ENCODE measurements at regions not wholly inside any gene's neighbourhood (a gene's known extent, or its start where the extent isn't known, plus 50 kb on each side); places are given as distances from the start of the nearest gene placed in this dataset.
"Not testable (repeated sequence)": the region's sequence is repeated elsewhere in the genome, so short reads cannot be mapped to it uniquely, and the experiment has no call there.

- Histone ChIP-seq H2BK12ac (ENCODE audit: low read length) (no peak overlapping the region), H4K91ac (ENCODE audit: low read depth, low read length) (no peak overlapping the region), H2BK5ac (ENCODE audit: low read depth, low read length, poor library complexity) (no peak overlapping the region), H3K4me3 (ENCODE audit: low read depth, low read length) (no peak overlapping the region), H3K36me3 (ENCODE audit: control insufficient read depth in 1 of 2, insufficient read depth in 2 of 2, low read length in 2 of 2) (no peaks in the 10 kb centered on the region), H2BK120ac (ENCODE audit: insufficient read depth, low read length, poor library complexity) (no peak overlapping the region), H3K9ac (ENCODE audit: low read length) (no peak overlapping the region), H4K8ac (ENCODE audit: low read depth, low read length) (no peak overlapping the region), H3K4me2 (ENCODE audit: low read length) (no peak overlapping the region), H2AFZ (ENCODE audit: insufficient read depth, low read length, poor library complexity) (no peak overlapping the region), H3K4ac (ENCODE audit: low read depth, low read length) (no peak overlapping the region), H3K79me2 (ENCODE audit: control insufficient read depth, insufficient read depth, low read length, poor library complexity) (no peaks in the 10 kb centered on the region), H4K12ac (ENCODE audit: low read depth, low read length) (no peak overlapping the region), H3K9me3 (ENCODE audit: insufficient read depth, low read depth, low read length) (no peaks in the 10 kb centered on the region), H3K14ac (ENCODE audit: low read length) (no peak overlapping the region), H3K23ac (ENCODE audit: low read length) (no peak overlapping the region), H2AK5ac (ENCODE audit: low read length) (no peak overlapping the region), H3K79me1 (ENCODE audit: low read length) (no peaks in the 10 kb centered on the region), H3K27me3 (ENCODE audit: insufficient read depth, low read length) (no peaks in the 10 kb centered on the region), H3K4me1 (ENCODE audit: control insufficient read depth in 1 of 2, insufficient read depth in 2 of 2, low read length in 2 of 2) (no peaks in the 10 kb centered on the region), H3K18ac (ENCODE audit: low read length) (no peak overlapping the region), H3K27ac (ENCODE audit: low read depth, low read length) (no peak overlapping the region)
- DNase-seq, result no peak
- no CpG with 5 or more reads among the region's 1 CpG for WGBS (ENCODE audit: extremely low coverage, insufficient coverage, insufficient read length)
Measured at GRCh38 chrX:122626871-122627270, 557.2 kb upstream of the GRIA3 start.

- no peaks in the 10 kb centered on the region for H3K27me3 ChIP-seq (ENCODE audit: insufficient read depth, low read length)
- no CpG with 5 or more reads among the region's 2 CpGs for WGBS (ENCODE audit: extremely low coverage, insufficient coverage, insufficient read length)
Measured at GRCh38 chrX:122641136-122641535, 542.9 kb upstream of the GRIA3 start.

DNA sequence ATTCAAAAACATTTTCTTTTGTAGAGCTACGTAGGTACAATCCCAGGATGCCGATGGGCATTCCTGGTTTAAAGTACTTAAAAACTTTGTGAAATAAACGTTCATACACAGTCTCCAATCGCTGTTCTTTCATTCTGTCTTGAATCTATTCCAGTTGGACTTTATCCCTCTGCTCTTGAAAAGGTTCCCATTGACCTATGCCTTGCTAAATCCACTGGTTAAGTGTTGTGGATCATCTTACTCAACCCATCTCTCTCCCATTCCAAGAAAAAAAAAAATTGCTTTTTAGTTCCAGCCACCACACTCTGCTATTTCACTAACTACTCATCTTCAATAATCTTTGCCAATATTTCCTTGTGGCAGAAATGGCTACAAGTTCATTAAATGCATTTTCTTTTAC, 542.3 kb upstream of the GRIA3 start:
- Histone ChIP-seq H4K8ac (ENCODE audit: low read depth, low read length) (no peak overlapping the region), H3K4me1 (ENCODE audit: control insufficient read depth in 1 of 2, insufficient read depth in 2 of 2, low read length in 2 of 2) (no peaks in the 10 kb centered on the region), H3K79me2 (ENCODE audit: control insufficient read depth, insufficient read depth, low read length, poor library complexity) (no peaks in the 10 kb centered on the region), H3K79me1 (ENCODE audit: low read length) (no peaks in the 10 kb centered on the region), H3K27ac (ENCODE audit: low read depth, low read length) (no peak overlapping the region), H4K91ac (ENCODE audit: low read depth, low read length) (no peak overlapping the region), H3K9me3 (ENCODE audit: insufficient read depth, low read depth, low read length) (no peaks in the 10 kb centered on the region), H3K23ac (ENCODE audit: low read length) (no peak overlapping the region), H3K18ac (ENCODE audit: low read length) (no peak overlapping the region), H3K4ac (ENCODE audit: low read depth, low read length) (no peak overlapping the region), H3K27me3 (ENCODE audit: insufficient read depth, low read length) (no peaks in the 10 kb centered on the region), H3K14ac (ENCODE audit: low read length) (no peak overlapping the region), H3K9ac (ENCODE audit: low read length) (no peak overlapping the region), H2AK5ac (ENCODE audit: low read length) (no peak overlapping the region), H2BK12ac (ENCODE audit: low read length) (no peak overlapping the region), H2BK5ac (ENCODE audit: low read depth, low read length, poor library complexity) (no peak overlapping the region), H4K12ac (ENCODE audit: low read depth, low read length) (no peak overlapping the region), H3K4me2 (ENCODE audit: low read length) (no peak overlapping the region), H3K4me3 (ENCODE audit: low read depth, low read length) (no peak overlapping the region), H3K36me3 (ENCODE audit: control insufficient read depth in 1 of 2, insufficient read depth in 2 of 2, low read length in 2 of 2) (no peaks in the 10 kb centered on the region), H2AFZ (ENCODE audit: insufficient read depth, low read length, poor library complexity) (no peak overlapping the region), H2BK120ac (ENCODE audit: insufficient read depth, low read length, poor library complexity) (no peak overlapping the region)
- WGBS (ENCODE audit: extremely low coverage, insufficient coverage, insufficient read length), result no CpG with 5 or more reads among the region's 4 CpGs
- peak in 1 of 2 donors; percentile 41 for DNase-seq

More at GRCh38 chrX:122641136-122641535, 542.9 kb upstream of the GRIA3 start:
- H3K4me2 ChIP-seq (ENCODE audit: low read length), result no peak overlapping the region
- H2AK5ac ChIP-seq (ENCODE audit: low read length), result no peak overlapping the region
- H2BK120ac ChIP-seq (ENCODE audit: insufficient read depth, low read length, poor library complexity), result no peak overlapping the region
- H4K91ac ChIP-seq (ENCODE audit: low read depth, low read length), result no peak overlapping the region
- peak in 1 of 2 donors; percentile 18 for DNase-seq
- no peaks in the 10 kb centered on the region for H3K36me3 ChIP-seq (ENCODE audit: control insufficient read depth in 1 of 2, insufficient read depth in 2 of 2, low read length in 2 of 2)
- no peak overlapping the region for H3K27ac ChIP-seq (ENCODE audit: low read depth, low read length)
- H3K23ac ChIP-seq (ENCODE audit: low read length), result no peak overlapping the region
- H2BK12ac ChIP-seq (ENCODE audit: low read length), result no peak overlapping the region
- no peak overlapping the region for H2AFZ ChIP-seq (ENCODE audit: insufficient read depth, low read length, poor library complexity)
- H3K4me1 ChIP-seq (ENCODE audit: control insufficient read depth in 1 of 2, insufficient read depth in 2 of 2, low read length in 2 of 2), result no peaks in the 10 kb centered on the region
- no peaks in the 10 kb centered on the region for H3K9me3 ChIP-seq (ENCODE audit: insufficient read depth, low read depth, low read length)
- H3K9ac ChIP-seq (ENCODE audit: low read length), result no peak overlapping the region
- H3K14ac ChIP-seq (ENCODE audit: low read length), result no peak overlapping the region
- H3K18ac ChIP-seq (ENCODE audit: low read length), result no peak overlapping the region
- no peak overlapping the region for H3K4ac ChIP-seq (ENCODE audit: low read depth, low read length)
- H4K12ac ChIP-seq (ENCODE audit: low read depth, low read length), result no peak overlapping the region
- no peak overlapping the region for H3K4me3 ChIP-seq (ENCODE audit: low read depth, low read length)
- no peaks in the 10 kb centered on the region for H3K79me2 ChIP-seq (ENCODE audit: control insufficient read depth, insufficient read depth, low read length, poor library complexity)
- H3K79me1 ChIP-seq (ENCODE audit: low read length), result no peaks in the 10 kb centered on the region
- no peak overlapping the region for H4K8ac ChIP-seq (ENCODE audit: low read depth, low read length)
- H2BK5ac ChIP-seq (ENCODE audit: low read depth, low read length, poor library complexity), result no peak overlapping the region

GRCh38 chrX:122655256-122655655, 528.8 kb upstream of the GRIA3 start:
- WGBS (ENCODE audit: extremely low coverage, insufficient coverage, insufficient read length), result no CpG with 5 or more reads among the region's 16 CpGs
- H4K91ac ChIP-seq (ENCODE audit: low read depth, low read length); H3K27me3 ChIP-seq (ENCODE audit: insufficient read depth, low read length); DNase-seq; H2AK5ac ChIP-seq (ENCODE audit: low read length); H2BK120ac ChIP-seq (ENCODE audit: insufficient read depth, low read length, poor library complexity); H3K4ac ChIP-seq (ENCODE audit: low read depth, low read length); H3K79me1 ChIP-seq (ENCODE audit: low read length); H2BK5ac ChIP-seq (ENCODE audit: low read depth, low read length, poor library complexity); H3K4me1 ChIP-seq (ENCODE audit: control insufficient read depth in 1 of 2, insufficient read depth in 2 of 2, low read length in 2 of 2); H3K4me2 ChIP-seq (ENCODE audit: low read length); H3K14ac ChIP-seq (ENCODE audit: low read length); H2AFZ ChIP-seq (ENCODE audit: insufficient read depth, low read length, poor library complexity); H3K9ac ChIP-seq (ENCODE audit: low read length); H3K23ac ChIP-seq (ENCODE audit: low read length); H4K8ac ChIP-seq (ENCODE audit: low read depth, low read length); H3K9me3 ChIP-seq (ENCODE audit: insufficient read depth, low read depth, low read length); H2BK12ac ChIP-seq (ENCODE audit: low read length); H3K4me3 ChIP-seq (ENCODE audit: low read depth, low read length); H4K12ac ChIP-seq (ENCODE audit: low read depth, low read length); H3K36me3 ChIP-seq (ENCODE audit: control insufficient read depth in 1 of 2, insufficient read depth in 2 of 2, low read length in 2 of 2); H3K27ac ChIP-seq (ENCODE audit: low read depth, low read length); H3K79me2 ChIP-seq (ENCODE audit: control insufficient read depth, insufficient read depth, low read length, poor library complexity); H3K18ac ChIP-seq (ENCODE audit: low read length): not testable (repeated sequence)
